GM12892 (cell line): ENCODE measurements at regions not wholly inside any gene's neighbourhood (a gene's known extent, or its start where the extent isn't known, plus 50 kb on each side); places are given as distances from the start of the nearest gene placed in this dataset.

ENCODE experiments used
- POLR2A ChIP-seq: IDR thresholded peaks from 2 replicates; pipeline ENCODE4 v1.6.1; 2011; ENCODE audit warnings: low read depth, low read length, control low read depth
- POLR2AphosphoS5 ChIP-seq: IDR thresholded peaks from 2 replicates; pipeline ENCODE4 v1.6.1; 2011; ENCODE audit warnings: low read depth, low read length, control low read depth
- TAF1 ChIP-seq: IDR thresholded peaks from 2 replicates; pipeline ENCODE4 v1.6.1; 2011; ENCODE audit warnings: low read depth, mild to moderate bottlenecking, control low read depth, low read length, borderline replicate concordance

DNA sequence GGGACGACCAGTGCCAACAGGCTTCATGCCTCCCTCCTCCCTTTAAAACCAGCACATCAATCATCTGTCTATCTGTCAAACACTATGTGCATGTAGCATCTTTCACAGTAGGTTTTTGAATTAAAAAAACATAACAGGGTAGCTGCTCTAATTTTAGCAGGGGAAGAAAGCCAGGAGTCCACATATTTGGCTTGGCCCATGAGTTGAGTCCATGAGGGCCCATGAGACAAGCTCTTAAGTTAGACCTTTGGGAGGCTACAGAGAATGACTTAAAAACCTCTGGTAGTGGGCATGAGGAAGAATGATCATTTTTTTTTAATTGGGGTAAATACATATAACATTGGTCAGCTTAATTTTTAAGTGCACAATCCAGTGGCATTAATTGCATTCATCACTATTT, 194.9 kb downstream of the UTRN start:
- TF ChIP-seq POLR2A (no peak), TAF1 (no peak), POLR2AphosphoS5 (no peak)
